GM21717 (cell line): ENCODE measurements at regions not wholly inside any gene's neighbourhood (a gene's known extent, or its start where the extent isn't known, plus 50 kb on each side); places are given as distances from the start of the nearest gene placed in this dataset.

ENCODE experiments used
- ATAC-seq: cut with Tn5 transposase; IDR thresholded peaks from one replicate; pipeline ENCODE4 v1.9.1; 2021; ENCODE audit warnings: mild to moderate bottlenecking, moderate library complexity; ENCODE audit not compliant: unreplicated experiment

- no peak for ATAC-seq
Observed at GRCh38 chr13:38519229-38519911, 167.5 kb upstream of the FREM2 start.

GRCh38 chr13:38520041-38520440 is 166.8 kb upstream of the FREM2 start:
- ATAC-seq: no peak

GRCh38 chr13:38527140-38527539 is 159.7 kb upstream of the FREM2 start:
- ATAC-seq: no peak

GRCh38 chr13:38528986-38529385 is 157.9 kb upstream of the FREM2 start:
- no peak for ATAC-seq

- ATAC-seq: no peak
Observed at GRCh38 chr13:38530492-38530891, 156.4 kb upstream of the FREM2 start.

GRCh38 chr13:38535261-38535660 is 151.6 kb upstream of the FREM2 start:
- no peak for ATAC-seq

GRCh38 chr13:38537051-38537450 is 149.8 kb upstream of the FREM2 start:
- ATAC-seq: no peak

GRCh38 chr13:38538422-38538821 is 148.5 kb upstream of the FREM2 start:
- no peak for ATAC-seq

GRCh38 chr13:38539632-38540031 is 147.2 kb upstream of the FREM2 start:
- ATAC-seq: no peak

GRCh38 chr13:38542601-38543000 is 144.3 kb upstream of the FREM2 start:
- ATAC-seq: no peak

- no peak for ATAC-seq
Observed at GRCh38 chr13:38543561-38543960, 143.3 kb upstream of the FREM2 start.

- no peak for ATAC-seq
Observed at GRCh38 chr13:38563739-38564138, 123.1 kb upstream of the FREM2 start.

- ATAC-seq: no peak
Observed at GRCh38 chr13:38564256-38565150, 122.4 kb upstream of the FREM2 start.

- ATAC-seq: no peak
Observed at GRCh38 chr13:38566023-38566422, 120.9 kb upstream of the FREM2 start.

- no peak for ATAC-seq
Observed at GRCh38 chr13:38566519-38566918, 120.4 kb upstream of the FREM2 start.

- no peak for ATAC-seq
Observed at GRCh38 chr13:38570706-38571105, 116.2 kb upstream of the FREM2 start.

GRCh38 chr13:38575427-38575826 is 111.5 kb upstream of the FREM2 start:
- no peak for ATAC-seq

- ATAC-seq: no peak
Observed at GRCh38 chr13:38577048-38577447, 109.8 kb upstream of the FREM2 start.

- ATAC-seq: no peak
Observed at GRCh38 chr13:38582133-38582532, 104.7 kb upstream of the FREM2 start.

GRCh38 chr13:38590230-38590629 is 96.6 kb upstream of the FREM2 start:
- ATAC-seq: no peak

GRCh38 chr13:38590796-38591507 is 95.9 kb upstream of the FREM2 start:
- ATAC-seq: no peak

GRCh38 chr13:38602266-38602665 is 84.6 kb upstream of the FREM2 start:
- no peak for ATAC-seq
